GM18511 (cell line): ENCODE measurements at regions not wholly inside any gene's neighbourhood (a gene's known extent, or its start where the extent isn't known, plus 50 kb on each side); places are given as distances from the start of the nearest gene placed in this dataset.
A peak's percentile ranks its signal among the peaks of the same experiment; 100 is the strongest.

Experiments used
- ATAC-seq: cut with Tn5 transposase; IDR thresholded peaks from one replicate; pipeline ENCODE4 v1.9.1; 2021; ENCODE audit warnings: mild to moderate bottlenecking, moderate library complexity; ENCODE audit not compliant: unreplicated experiment

- no peak for ATAC-seq
Observed at GRCh38 chr14:65928995-65929394, 516.5 kb downstream of the FUT8 start.

- ATAC-seq: no peak
Observed at GRCh38 chr14:65933400-65934069, 521.0 kb downstream of the FUT8 start.

DNA sequence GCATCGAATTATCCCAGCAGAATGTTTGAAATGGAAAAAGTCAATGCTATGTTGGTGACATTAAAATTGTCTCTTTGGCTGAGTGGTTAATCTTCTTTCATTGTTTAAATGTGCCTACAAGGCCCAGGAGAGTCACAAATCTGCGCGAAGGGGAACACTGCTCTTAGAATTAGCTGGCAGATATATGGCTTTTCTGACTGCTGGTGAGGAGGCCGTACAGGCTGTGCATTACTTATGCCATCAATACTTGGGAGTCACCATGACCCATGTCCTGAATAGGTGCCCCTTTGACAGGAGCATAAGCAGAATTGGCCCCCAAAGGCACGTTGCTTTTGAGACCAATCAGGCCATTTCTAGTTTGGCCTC is 521.5 kb downstream of the FUT8 start:
- no peak for ATAC-seq

DNA sequence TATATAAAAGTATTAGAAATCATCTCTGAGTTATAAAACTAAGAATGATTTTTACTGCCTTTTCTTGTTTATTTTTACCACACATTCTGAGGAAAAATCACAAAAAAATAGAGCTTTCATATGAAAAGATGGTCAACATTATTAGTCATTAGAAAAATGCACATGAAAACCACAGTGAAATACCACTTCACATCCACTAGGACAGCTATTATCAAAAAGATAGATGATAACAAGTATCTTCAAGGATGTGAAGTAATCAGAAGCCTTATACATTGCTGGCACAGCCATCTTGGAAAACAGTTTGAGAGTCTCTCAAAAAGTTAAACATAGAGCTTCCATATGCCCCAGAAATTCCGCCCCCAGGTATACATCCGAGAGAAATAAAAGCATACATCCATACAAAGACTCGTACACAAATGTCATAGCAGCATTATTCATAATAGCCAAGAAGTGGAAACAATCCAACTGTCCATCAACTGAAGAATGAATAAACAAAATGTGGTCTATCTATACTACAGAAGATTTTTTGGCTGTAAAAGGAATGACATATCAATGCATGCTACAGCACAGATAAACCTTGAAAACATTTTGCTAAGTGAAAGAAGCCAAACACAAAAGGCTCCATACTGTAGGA is 523.9 kb downstream of the FUT8 start:
- no peak for ATAC-seq

DNA sequence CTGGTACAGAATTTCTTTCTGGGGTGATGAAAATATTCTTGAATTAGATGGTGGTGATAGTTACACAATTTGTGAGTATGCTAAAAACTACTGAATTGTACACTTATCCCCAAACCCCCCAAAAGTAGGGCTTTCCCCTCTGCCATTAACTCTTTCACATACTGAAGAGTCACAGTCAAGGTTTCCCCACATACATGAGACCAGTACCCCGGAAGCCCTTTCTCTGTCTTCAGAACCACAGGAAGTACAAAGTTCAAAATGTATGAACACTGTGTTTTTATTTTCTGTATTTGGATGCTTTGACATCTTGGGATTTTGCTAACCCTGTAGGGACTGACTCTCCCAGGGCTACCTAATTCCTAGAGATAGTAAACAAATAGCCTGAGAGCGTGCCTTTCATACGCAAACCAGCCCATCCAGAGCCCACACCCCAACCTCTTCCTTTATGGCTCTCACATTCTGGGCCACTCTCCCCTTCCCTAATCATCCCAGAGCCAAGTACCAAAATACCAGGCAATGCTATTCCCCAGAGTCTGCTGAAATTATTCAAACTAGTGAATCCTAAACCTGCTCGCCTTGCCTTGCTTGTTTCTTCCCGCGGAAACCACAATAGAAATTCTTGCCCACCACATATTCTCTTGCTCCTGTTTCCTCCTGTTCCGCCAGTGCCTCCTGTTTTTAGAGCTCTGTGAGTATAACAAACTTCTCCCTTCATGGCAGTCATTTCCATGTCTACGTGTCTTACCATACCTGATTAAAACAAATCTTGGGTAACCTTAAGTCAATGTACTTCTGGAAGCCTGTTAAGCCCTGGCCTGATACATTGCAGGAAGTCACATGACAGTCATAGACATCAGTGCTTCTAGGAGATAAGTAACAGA is 524.8 kb downstream of the FUT8 start:
- ATAC-seq: no peak

- no peak for ATAC-seq
Observed at GRCh38 chr14:65937960-65938316, 525.4 kb downstream of the FUT8 start.

- ATAC-seq: no peak
Observed at GRCh38 chr14:65938738-65939137, 526.2 kb downstream of the FUT8 start.

DNA sequence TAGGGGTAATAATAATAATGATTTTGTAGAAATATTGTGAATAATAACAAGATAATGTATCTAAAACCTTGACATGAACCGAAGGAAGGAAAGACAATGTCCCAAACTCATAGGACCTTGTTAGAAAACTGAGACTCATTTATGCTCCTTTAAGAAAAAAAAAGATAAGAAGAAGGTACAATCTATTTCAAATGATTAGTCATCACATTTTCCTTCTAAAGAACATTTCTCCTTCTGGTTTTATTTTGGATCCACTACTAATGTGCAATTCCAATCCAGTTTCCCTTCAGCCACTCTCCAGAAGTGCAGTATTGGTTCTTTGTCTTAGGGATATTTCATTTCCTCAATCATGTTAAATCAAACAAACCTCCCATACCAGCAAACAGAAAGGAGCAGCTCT is 526.7 kb downstream of the FUT8 start:
- ATAC-seq: no peak

DNA sequence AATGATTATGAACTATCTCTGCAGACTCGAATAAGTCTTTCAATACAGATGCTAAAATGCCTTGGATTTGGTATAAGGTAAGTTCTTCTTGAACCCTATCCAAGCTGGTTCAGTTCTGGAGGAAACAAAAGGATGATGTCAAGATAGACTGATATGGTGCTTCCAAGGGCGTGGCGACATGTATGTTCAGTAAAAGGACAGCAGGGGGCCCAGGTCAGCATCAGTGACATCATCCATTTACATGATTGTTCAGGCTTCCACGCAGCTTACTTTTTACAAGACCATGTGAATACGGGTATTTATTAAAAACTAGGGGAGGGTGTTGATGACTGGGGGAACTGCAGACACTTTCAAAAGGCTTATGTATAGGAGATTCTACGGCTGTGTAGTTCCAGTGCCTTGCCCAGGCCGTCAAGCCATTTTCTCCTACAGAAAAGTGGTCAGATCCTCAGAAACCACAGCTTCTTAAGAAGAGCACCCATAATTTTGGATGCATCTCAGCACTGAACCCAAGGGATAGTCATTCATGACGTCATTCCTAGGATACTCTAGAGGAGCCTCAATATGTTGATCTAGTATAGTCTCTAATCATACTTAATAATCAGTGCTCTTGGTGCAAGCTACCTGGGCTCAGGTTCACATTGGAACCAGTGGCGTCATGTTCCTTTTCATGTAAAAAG is 527.7 kb downstream of the FUT8 start:
- ATAC-seq: no peak

GRCh38 chr14:65941091-65941490 is 528.6 kb downstream of the FUT8 start:
- no peak for ATAC-seq

DNA sequence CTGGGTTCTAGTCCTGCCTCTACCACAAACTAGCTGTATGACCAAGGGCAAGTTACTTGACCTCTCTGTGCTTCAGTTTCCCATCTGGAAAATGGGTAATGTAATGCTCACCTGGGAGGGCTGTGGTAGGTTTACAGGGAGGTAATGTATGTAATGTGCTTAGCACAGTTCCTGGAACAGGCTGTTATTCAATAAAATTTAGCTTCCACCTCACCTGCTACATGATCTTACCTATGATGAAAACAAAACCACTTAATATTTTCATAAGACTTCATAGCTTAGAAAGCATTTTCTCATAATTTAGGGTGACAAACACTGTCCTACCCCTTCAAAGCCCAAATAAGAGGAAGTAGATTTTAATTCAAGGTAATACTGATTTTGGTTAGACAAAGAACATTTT is 530.6 kb downstream of the FUT8 start:
- ATAC-seq: no peak

GRCh38 chr14:65943916-65944410 is 531.4 kb downstream of the FUT8 start:
- no peak for ATAC-seq

GRCh38 chr14:65945327-65945726 is 532.8 kb downstream of the FUT8 start:
- ATAC-seq: no peak

GRCh38 chr14:65946494-65946893 is 534.0 kb downstream of the FUT8 start:
- no peak for ATAC-seq

- no peak for ATAC-seq
Observed at GRCh38 chr14:65948302-65948701, 535.8 kb downstream of the FUT8 start.

- ATAC-seq: peak; percentile 80
Observed at GRCh38 chr14:65949711-65950516, 536.3 kb upstream of the CCDC196 start.

DNA sequence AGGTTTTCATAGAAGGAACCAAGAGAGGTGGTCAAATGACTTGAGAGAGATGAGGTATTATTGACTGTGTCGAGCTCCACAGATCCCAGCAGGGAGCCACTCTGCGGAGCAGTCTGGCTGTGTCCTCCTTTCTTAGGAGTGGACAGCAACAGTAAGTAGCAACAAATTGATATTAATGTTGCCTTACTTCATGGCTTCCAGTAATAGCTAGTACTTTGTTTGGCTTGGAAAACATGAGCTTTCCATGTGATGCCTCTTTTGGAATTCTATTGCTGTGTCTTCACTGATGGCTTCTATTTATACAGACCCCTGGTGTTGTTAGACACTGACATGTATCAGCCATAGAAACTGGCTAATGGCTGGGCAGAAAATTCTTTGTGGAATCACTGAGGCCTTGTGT is 531.2 kb upstream of the CCDC196 start:
- no peak for ATAC-seq

- ATAC-seq: no peak
Observed at GRCh38 chr14:65957631-65958205, 528.5 kb upstream of the CCDC196 start.

- peak; percentile 63 for ATAC-seq
Observed at GRCh38 chr14:65958664-65959562, 527.3 kb upstream of the CCDC196 start.
